ENCODE measurements at regions not wholly inside any gene's neighbourhood (a gene's known extent, or its start where the extent isn't known, plus 50 kb on each side); places are given as distances from the start of the nearest gene placed in this dataset.

DNA sequence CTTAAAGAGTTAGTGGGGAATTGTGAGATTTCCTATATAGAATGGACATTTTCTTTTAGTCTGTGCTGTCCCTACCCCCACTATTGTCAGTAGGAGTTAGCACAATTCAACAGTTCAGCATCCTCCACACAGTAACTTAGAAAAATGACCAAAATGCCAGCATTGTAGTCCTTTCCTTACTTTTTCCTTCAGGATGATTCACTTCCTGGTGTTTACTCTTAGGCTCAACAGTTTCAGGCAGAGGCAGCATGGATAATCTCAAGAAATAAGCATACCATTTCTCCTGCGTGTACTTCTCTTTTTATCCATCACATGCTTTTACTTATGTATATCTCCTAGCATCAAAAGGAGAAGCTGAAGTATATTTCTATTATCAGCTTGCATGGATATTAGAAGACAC lies 683.4 kb downstream of the SLC16A7 start:
- H3K9me3 ChIP-seq, result peaks cover 0 to 10% (median 0%) of the 10 kb centered on the region in 4 donors
- no peak overlapping the region for H3K27ac ChIP-seq
- no peak overlapping the region for H3K4me3 ChIP-seq
- no peaks in the 10 kb centered on the region for H3K36me3 ChIP-seq
- TF ChIP-seq POLR2A (IDR thresholded peaks at IDR 0.05) (no peak), EP300 (IDR thresholded peaks at IDR 0.05) (no peak)
- no peak for DNase-seq
- WGBS, 2 donors, result 70 to 78% methylated on average over 1 of the region's 1 CpG
- ATAC-seq (ENCODE audit: low FRiP score in 2 of 2), result no peak
- no peaks in the 10 kb centered on the region for H3K27me3 ChIP-seq
- H3K4me1 ChIP-seq, result no peaks in the 10 kb centered on the region

DNA sequence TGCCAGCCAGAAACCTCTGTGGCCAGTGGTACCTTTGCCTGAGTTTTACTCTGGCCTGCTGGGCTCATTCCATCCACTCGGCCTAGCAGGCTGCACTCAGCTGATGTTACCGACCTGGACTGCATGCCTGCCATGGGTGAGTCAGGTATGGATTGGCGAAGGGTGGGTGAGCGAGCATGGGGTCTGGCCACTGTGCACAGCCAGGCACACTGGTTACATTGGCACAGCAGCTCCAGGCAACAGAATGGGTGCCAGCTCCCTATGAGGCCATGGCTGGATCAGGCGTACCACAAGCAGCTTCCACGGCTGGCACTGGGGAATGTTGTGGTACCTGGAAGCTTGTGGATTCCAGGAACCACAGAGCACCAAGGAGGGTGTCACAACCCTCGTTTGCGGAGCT lies 685.7 kb downstream of the SLC16A7 start:
- WGBS, 2 donors, result 82 to 92% methylated on average over 3 to 7 of the region's 8 CpGs
- TF ChIP-seq POLR2A (IDR thresholded peaks at IDR 0.05), result no peak
- TF ChIP-seq, protein P1, sequence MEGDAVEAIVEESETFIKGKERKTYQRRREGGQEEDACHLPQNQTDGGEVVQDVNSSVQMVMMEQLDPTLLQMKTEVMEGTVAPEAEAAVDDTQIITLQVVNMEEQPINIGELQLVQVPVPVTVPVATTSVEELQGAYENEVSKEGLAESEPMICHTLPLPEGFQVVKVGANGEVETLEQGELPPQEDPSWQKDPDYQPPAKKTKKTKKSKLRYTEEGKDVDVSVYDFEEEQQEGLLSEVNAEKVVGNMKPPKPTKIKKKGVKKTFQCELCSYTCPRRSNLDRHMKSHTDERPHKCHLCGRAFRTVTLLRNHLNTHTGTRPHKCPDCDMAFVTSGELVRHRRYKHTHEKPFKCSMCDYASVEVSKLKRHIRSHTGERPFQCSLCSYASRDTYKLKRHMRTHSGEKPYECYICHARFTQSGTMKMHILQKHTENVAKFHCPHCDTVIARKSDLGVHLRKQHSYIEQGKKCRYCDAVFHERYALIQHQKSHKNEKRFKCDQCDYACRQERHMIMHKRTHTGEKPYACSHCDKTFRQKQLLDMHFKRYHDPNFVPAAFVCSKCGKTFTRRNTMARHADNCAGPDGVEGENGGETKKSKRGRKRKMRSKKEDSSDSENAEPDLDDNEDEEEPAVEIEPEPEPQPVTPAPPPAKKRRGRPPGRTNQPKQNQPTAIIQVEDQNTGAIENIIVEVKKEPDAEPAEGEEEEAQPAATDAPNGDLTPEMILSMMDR (IDR thresholded peaks at IDR 0.05), result no peak
- TF ChIP-seq POLR2AphosphoS5 (IDR thresholded peaks at IDR 0.05), result no peak
- no peak for TF ChIP-seq EP300 (IDR thresholded peaks at IDR 0.05)
- Histone ChIP-seq H3K9me3 (peaks cover 0 to 10% (median 0%) of the 10 kb centered on the region in 4 donors), H3K36me3 (no peaks in the 10 kb centered on the region), H3K27ac (no peak overlapping the region), H3K4me1 (no peaks in the 10 kb centered on the region), H3K4me3 (no peak overlapping the region), H3K27me3 (no peaks in the 10 kb centered on the region)
- DNase-seq, result no peak
- no peak for ATAC-seq (ENCODE audit: low FRiP score in 2 of 2)

- Histone ChIP-seq H3K9me3 (peaks cover 0 to 15% (median 5%) of the 10 kb centered on the region in 4 donors), H3K36me3 (no peaks in the 10 kb centered on the region), H3K27ac (no peak overlapping the region), H3K4me3 (no peak overlapping the region), H3K4me1 (no peaks in the 10 kb centered on the region), H3K27me3 (no peaks in the 10 kb centered on the region)
- TF ChIP-seq EP300 (IDR thresholded peaks at IDR 0.05) (no peak), POLR2AphosphoS5 (IDR thresholded peaks at IDR 0.05) (no peak), POLR2A (IDR thresholded peaks at IDR 0.05) (no peak)
- TF ChIP-seq, protein P1 (IDR thresholded peaks at IDR 0.05), result no peak
- ATAC-seq (ENCODE audit: low FRiP score in 2 of 2) (no peak), DNase-seq (no peak)
- WGBS, 2 donors, result 60 to 85% methylated on average over 1 of the region's 1 CpG
These were observed 694.7 kb downstream of the SLC16A7 start for GRCh38 chr12:60290532-60290931.

- no peak for DNase-seq
- Histone ChIP-seq H3K27ac (no peak overlapping the region), H3K4me3 (no peak overlapping the region), H3K36me3 (no peaks in the 10 kb centered on the region), H3K9me3 (no peaks in the 10 kb centered on the region), H3K27me3 (no peaks in the 10 kb centered on the region), H3K4me1 (no peaks in the 10 kb centered on the region)
- ATAC-seq (ENCODE audit: low FRiP score in 2 of 2), result no peak
- 21 to 24% methylated on average over 1 of the region's 1 CpG for WGBS, 2 donors
- TF ChIP-seq, protein P1 (IDR thresholded peaks at IDR 0.05), result no peak
- TF ChIP-seq EP300 (IDR thresholded peaks at IDR 0.05), result no peak
- no peak for TF ChIP-seq POLR2A (IDR thresholded peaks at IDR 0.05)
- TF ChIP-seq POLR2AphosphoS5 (IDR thresholded peaks at IDR 0.05), result no peak
These were observed 712.6 kb downstream of the SLC16A7 start for GRCh38 chr12:60308366-60308991.

DNA sequence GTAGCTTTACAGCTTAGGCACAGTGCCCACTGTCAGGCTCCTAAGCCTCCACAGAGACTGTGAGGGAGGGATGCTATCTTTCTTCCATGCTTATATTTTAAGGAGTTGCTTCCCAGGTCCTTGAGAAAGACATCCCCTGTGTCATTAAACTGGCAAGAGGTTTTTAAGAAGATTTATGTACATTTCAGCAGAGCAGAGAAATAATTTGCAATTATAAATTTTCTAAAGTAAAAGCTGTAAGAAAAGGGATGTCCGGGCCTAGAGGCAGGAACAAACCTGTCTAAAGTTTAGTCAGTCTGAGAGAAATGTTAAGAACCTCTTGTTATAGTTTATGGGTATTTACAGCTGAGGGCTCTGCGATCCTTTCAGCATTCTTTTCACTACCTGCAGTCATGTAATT lies 716.1 kb downstream of the SLC16A7 start:
- 61 to 76% methylated on average over 2 of the region's 2 CpGs for WGBS, 2 donors
- Histone ChIP-seq H3K9me3 (no peaks in the 10 kb centered on the region), H3K27me3 (no peaks in the 10 kb centered on the region), H3K36me3 (no peaks in the 10 kb centered on the region), H3K4me1 (no peaks in the 10 kb centered on the region), H3K27ac (no peak overlapping the region), H3K4me3 (no peak overlapping the region)
- TF ChIP-seq EP300 (IDR thresholded peaks at IDR 0.05) (no peak), POLR2A (IDR thresholded peaks at IDR 0.05) (no peak), POLR2AphosphoS5 (IDR thresholded peaks at IDR 0.05) (no peak)
- TF ChIP-seq, protein P1 (IDR thresholded peaks at IDR 0.05), result no peak
- DNase-seq, result no peak
- ATAC-seq (ENCODE audit: low FRiP score in 2 of 2), result no peak
